GM12874 (cell line): ENCODE measurements at regions not wholly inside any gene's neighbourhood (a gene's known extent, or its start where the extent isn't known, plus 50 kb on each side); places are given as distances from the start of the nearest gene placed in this dataset.

Source experiments
- CTCF ChIP-seq: IDR thresholded peaks from 2 replicates; pipeline ENCODE4 v1.5.1; 2011; ENCODE audit warnings: low read depth, mild to moderate bottlenecking, control low read depth, low read length, moderate library complexity; ENCODE audit not compliant: insufficient read depth

GRCh38 chr15:70166506-70167087 is 68.9 kb upstream of the TLE3 start:
- no peak for TF ChIP-seq CTCF

GRCh38 chr15:70165716-70166284 is 68.1 kb upstream of the TLE3 start:
- no peak for TF ChIP-seq CTCF

- no peak for TF ChIP-seq CTCF
Measured at GRCh38 chr15:70164910-70165715, 67.4 kb upstream of the TLE3 start.

- TF ChIP-seq CTCF, result no peak
Measured at GRCh38 chr15:70164156-70164900, 66.6 kb upstream of the TLE3 start.

GRCh38 chr15:70160803-70161565 is 63.3 kb upstream of the TLE3 start:
- TF ChIP-seq CTCF, result no peak

- TF ChIP-seq CTCF, result no peak
Measured at GRCh38 chr15:70160267-70160666, 62.5 kb upstream of the TLE3 start.

GRCh38 chr15:70159713-70160009 is 61.9 kb upstream of the TLE3 start:
- no peak for TF ChIP-seq CTCF
